Breast epithelium (tissue), 4 donors: ENCODE measurements at regions not wholly inside any gene's neighbourhood (a gene's known extent, or its start where the extent isn't known, plus 50 kb on each side); places are given as distances from the start of the nearest gene placed in this dataset.

Experiments used
- DNase-seq, 2 donors: peaks; one replicate each; pipeline ENCODE4 v3.0.0-alpha.2; 2019; ENCODE audit warnings: low spot score in 2 of 2
- H3K27ac ChIP-seq, 2 donors: fragments of 200-600 bp; sonication (generic) in 1 of 2; one replicate each; pipeline ENCODE4 v1.5.1; 2016 to 2019; ENCODE audit warnings: mild to moderate bottlenecking in 1 of 2
- H3K27me3 ChIP-seq, 2 donors: fragments of 200-600 bp; sonication (generic) in 1 of 2; one replicate each; pipeline versions ENCODE4 v1.5.1 to v1.6.0; 2017 to 2019; ENCODE audit warnings: control low read depth in 1 of 2, mild to moderate bottlenecking in 1 of 2
- H3K36me3 ChIP-seq: fragments of 200-600 bp; one replicate; pipeline ENCODE4 v1.5.1; 2019
- H3K4me1 ChIP-seq, 2 donors: fragments of 200-600 bp; sonication (generic); one replicate each; pipeline ENCODE4 v1.5.1; 2016 to 2019; ENCODE audit warnings: control low read depth in 1 of 2
- H3K4me3 ChIP-seq, 3 donors: fragments of 200-600 bp; sonication (generic); 1 replicate in 2 of 3; 2 replicates in 1 of 3; pipeline ENCODE4 v1.5.1; 2016 to 2019; ENCODE audit warnings: mild to moderate bottlenecking in 3 of 3, moderate library complexity in 2 of 3
- H3K9me3 ChIP-seq, 2 donors: fragments of 200-600 bp; sonication (generic) in 1 of 2; one replicate each; pipeline ENCODE4 v1.5.1; 2016 to 2019; ENCODE audit warnings: control low read depth in 1 of 2
- POLR2A ChIP-seq: fragments of 450-650 bp; IDR thresholded peaks from one replicate; pipeline ENCODE4 v1.6.1; 2016; ENCODE audit warnings: antibody characterized with exemption, mild to moderate bottlenecking, moderate library complexity
- POLR2AphosphoS5 ChIP-seq, 3 donors: sonication (generic); formaldehyde crosslinking; IDR thresholded peaks; one replicate each; pipeline ENCODE4 v1.6.1; 2017; ENCODE audit warnings: antibody characterized with exemption in 3 of 3
- intact Hi-C: fragments of 100-400 bp; cut with DNase I; formaldehyde crosslinking; loops from one replicate; pipeline ENCODE4 v1.15.1; 2023; ENCODE audit warnings: low total_unique reads
- TF ChIP-seq, protein P1 (sequence below), 3 donors: fragments of 450-650 bp; IDR thresholded peaks; one replicate each; pipeline ENCODE4 v1.5.1; 2016 to 2017; ENCODE audit warnings: antibody characterized with exemption in 3 of 3, mild to moderate bottlenecking in 3 of 3, moderate library complexity in 3 of 3

- Histone ChIP-seq H3K4me1 (peaks cover 0 to 15% of the 10 kb centered on the region in 2 donors), H3K27me3 (no peaks in the 10 kb centered on the region), H3K36me3 (no peaks in the 10 kb centered on the region), H3K4me3 (no peak overlapping the region), H3K27ac (peak overlapping the region; percentile 64 to 90), H3K9me3 (peaks cover 0 to 6% of the 10 kb centered on the region in 2 donors)
- DNase-seq, result no peak
- TF ChIP-seq, protein P1, sequence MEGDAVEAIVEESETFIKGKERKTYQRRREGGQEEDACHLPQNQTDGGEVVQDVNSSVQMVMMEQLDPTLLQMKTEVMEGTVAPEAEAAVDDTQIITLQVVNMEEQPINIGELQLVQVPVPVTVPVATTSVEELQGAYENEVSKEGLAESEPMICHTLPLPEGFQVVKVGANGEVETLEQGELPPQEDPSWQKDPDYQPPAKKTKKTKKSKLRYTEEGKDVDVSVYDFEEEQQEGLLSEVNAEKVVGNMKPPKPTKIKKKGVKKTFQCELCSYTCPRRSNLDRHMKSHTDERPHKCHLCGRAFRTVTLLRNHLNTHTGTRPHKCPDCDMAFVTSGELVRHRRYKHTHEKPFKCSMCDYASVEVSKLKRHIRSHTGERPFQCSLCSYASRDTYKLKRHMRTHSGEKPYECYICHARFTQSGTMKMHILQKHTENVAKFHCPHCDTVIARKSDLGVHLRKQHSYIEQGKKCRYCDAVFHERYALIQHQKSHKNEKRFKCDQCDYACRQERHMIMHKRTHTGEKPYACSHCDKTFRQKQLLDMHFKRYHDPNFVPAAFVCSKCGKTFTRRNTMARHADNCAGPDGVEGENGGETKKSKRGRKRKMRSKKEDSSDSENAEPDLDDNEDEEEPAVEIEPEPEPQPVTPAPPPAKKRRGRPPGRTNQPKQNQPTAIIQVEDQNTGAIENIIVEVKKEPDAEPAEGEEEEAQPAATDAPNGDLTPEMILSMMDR (IDR thresholded peaks at IDR 0.05), result no peak
- no peak for TF ChIP-seq POLR2A
- no peak for TF ChIP-seq POLR2AphosphoS5 (IDR thresholded peaks at IDR 0.05)
- intact Hi-C loops, result no loop called here
These were observed 175.3 kb downstream of the PSMG1 start for GRCh38 chr21:39007985-39008384.

DNA sequence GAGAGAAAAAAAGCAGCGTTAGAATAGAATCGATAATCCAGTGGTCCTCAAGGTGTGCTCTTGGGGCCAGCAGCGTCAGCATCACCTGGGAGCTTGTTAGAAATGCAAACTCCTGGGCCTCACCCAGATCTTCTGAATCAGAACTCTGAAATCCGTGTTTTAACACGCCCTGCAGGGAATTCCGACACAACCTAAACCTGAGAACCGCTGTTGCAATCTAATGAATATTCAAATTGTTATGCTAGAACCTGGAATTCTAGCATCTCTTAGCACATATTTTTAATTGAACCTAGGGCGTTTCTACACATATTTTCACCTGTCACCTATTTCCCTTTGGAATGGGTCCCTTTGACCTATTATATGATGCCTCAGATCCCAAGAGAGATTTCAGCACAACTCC is 175.7 kb downstream of the PSMG1 start:
- DNase-seq, result peak in 1 of 2 donors; percentile 48
- Histone ChIP-seq H3K4me1 (peaks cover 0 to 15% of the 10 kb centered on the region in 2 donors), H3K27me3 (no peaks in the 10 kb centered on the region), H3K4me3 (no peak overlapping the region), H3K36me3 (no peaks in the 10 kb centered on the region), H3K9me3 (peaks cover 0 to 6% of the 10 kb centered on the region in 2 donors), H3K27ac (peak overlapping the region; percentile 64 to 90)
- no peak for TF ChIP-seq POLR2AphosphoS5 (IDR thresholded peaks at IDR 0.05)
- no peak for TF ChIP-seq POLR2A
- TF ChIP-seq, protein P1 (IDR thresholded peaks at IDR 0.05), result no peak
- intact Hi-C loops, result no loop called here

GRCh38 chr21:39006571-39007311 is 176.5 kb downstream of the PSMG1 start:
- Histone ChIP-seq H3K27me3 (no peaks in the 10 kb centered on the region), H3K36me3 (no peaks in the 10 kb centered on the region), H3K4me1 (peaks cover 0 to 15% of the 10 kb centered on the region in 2 donors), H3K9me3 (peaks cover 0 to 6% of the 10 kb centered on the region in 2 donors), H3K4me3 (no peak overlapping the region), H3K27ac (peak overlapping the region; percentile 64 to 90)
- no peak for TF ChIP-seq POLR2A
- peak in 2 of 3 donors; percentile 43 to 60 for TF ChIP-seq POLR2AphosphoS5 (IDR thresholded peaks at IDR 0.05)
- TF ChIP-seq, protein P1 (IDR thresholded peaks at IDR 0.05), result no peak
- intact Hi-C loops, result no loop called here
- peak in 1 of 2 donors; percentile 32 for DNase-seq

DNA sequence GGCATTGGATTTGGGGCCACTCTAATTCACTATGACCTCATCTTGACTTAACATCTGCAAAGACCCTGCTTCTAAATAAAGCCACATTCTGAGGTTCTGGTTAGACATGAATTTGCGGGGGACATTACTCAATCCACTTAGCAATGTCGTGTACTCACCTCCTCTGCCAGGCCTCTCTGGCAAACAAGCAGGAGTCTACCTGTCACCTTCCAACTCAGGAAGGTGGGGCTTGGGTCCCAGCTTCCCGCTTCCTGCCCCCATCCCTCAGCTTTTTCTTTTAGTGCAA is 177.8 kb downstream of the PSMG1 start:
- DNase-seq, result no peak
- no peaks in the 10 kb centered on the region for H3K36me3 ChIP-seq
- peaks cover 0 to 15% of the 10 kb centered on the region in 2 donors for H3K4me1 ChIP-seq
- no peak overlapping the region for H3K4me3 ChIP-seq
- no peak for TF ChIP-seq POLR2A
- TF ChIP-seq POLR2AphosphoS5 (IDR thresholded peaks at IDR 0.05), result no peak
- TF ChIP-seq, protein P1 (IDR thresholded peaks at IDR 0.05), result no peak
- H3K27me3 ChIP-seq, result no peaks in the 10 kb centered on the region
- peaks cover 0 to 6% of the 10 kb centered on the region in 2 donors for H3K9me3 ChIP-seq
- peak overlapping the region; percentile 64 to 89 for H3K27ac ChIP-seq
- intact Hi-C loops, result no loop called here

- no peak for DNase-seq
- H3K27ac ChIP-seq, result peak overlapping the region; percentile 64 to 89
- intact Hi-C loops, result no loop called here
- TF ChIP-seq, protein P1 (IDR thresholded peaks at IDR 0.05), result no peak
- no peak for TF ChIP-seq POLR2A
- peak in 1 of 3 donors; percentile 15 for TF ChIP-seq POLR2AphosphoS5 (IDR thresholded peaks at IDR 0.05)
- no peaks in the 10 kb centered on the region for H3K36me3 ChIP-seq
- no peak overlapping the region for H3K4me3 ChIP-seq
- H3K9me3 ChIP-seq, result peaks cover 0 to 6% of the 10 kb centered on the region in 2 donors
- H3K27me3 ChIP-seq, result no peaks in the 10 kb centered on the region
- H3K4me1 ChIP-seq, result peaks cover 0 to 15% of the 10 kb centered on the region in 2 donors
These were observed 178.4 kb downstream of the PSMG1 start for GRCh38 chr21:39004634-39005501.
